SK-N-SH treated with all-trans-retinoic acid at 6 μM for 48 hours (cell line): ENCODE measurements at regions not wholly inside any gene's neighbourhood (a gene's known extent, or its start where the extent isn't known, plus 50 kb on each side); places are given as distances from the start of the nearest gene placed in this dataset.

Experiments
- ATAC-seq: fragments of 200-7000 bp; cut with Tn5 transposase; 3 replicates; pipeline ENCODE4 v1.9.1; 2020; ENCODE audit warnings: mild to moderate bottlenecking, moderate library complexity
- ESRRG ChIP-seq: fragments of 250-450 bp; sonication (Bioruptor Pico); IDR thresholded peaks from 2 replicates; pipeline ENCODE4 v1.6.1; 2021; ENCODE audit warnings: mild to moderate bottlenecking
- GLIS3 ChIP-seq: fragments of 250-450 bp; sonication (Bioruptor Pico); IDR thresholded peaks from 2 replicates; pipeline ENCODE4 v1.5.0; 2020; ENCODE audit warnings: mild to moderate bottlenecking, moderate library complexity
- ISL1 ChIP-seq: fragments of 250-450 bp; sonication (Bioruptor Pico); IDR thresholded peaks from 2 replicates; pipeline ENCODE4 v2.1.2; 2022; ENCODE audit warnings: mild to moderate bottlenecking, moderate library complexity
- PPARA ChIP-seq: fragments of 250-450 bp; sonication (Bioruptor Pico); IDR thresholded peaks from 2 replicates; pipeline ENCODE4 v1.5.0; 2020; ENCODE audit warnings: mild to moderate bottlenecking, borderline replicate concordance
- RARB ChIP-seq: fragments of 250-450 bp; sonication (Bioruptor Pico); IDR thresholded peaks from 2 replicates; pipeline ENCODE4 v1.8.0; 2021; ENCODE audit warnings: mild to moderate bottlenecking, moderate library complexity
- TCF4 ChIP-seq: fragments of 250-450 bp; sonication (Bioruptor Pico); IDR thresholded peaks from 2 replicates; pipeline ENCODE4 v1.8.0; 2021; ENCODE audit warnings: mild to moderate bottlenecking, moderate library complexity, borderline replicate concordance
- ZC3H10 ChIP-seq: fragments of 250-450 bp; sonication (Bioruptor Pico); IDR thresholded peaks from 2 replicates; pipeline ENCODE4 v1.5.1; 2021; ENCODE audit warnings: mild to moderate bottlenecking, moderate library complexity
- ZFP3 ChIP-seq: fragments of 250-450 bp; sonication (Bioruptor Pico); IDR thresholded peaks from 2 replicates; pipeline ENCODE4 v1.5.0; 2020; ENCODE audit warnings: mild to moderate bottlenecking, moderate library complexity
- ZFP30 ChIP-seq: fragments of 450-650 bp; formaldehyde crosslinking; IDR thresholded peaks from 2 replicates; pipeline ENCODE4 v1.5.0; 2022; ENCODE audit warnings: mild to moderate bottlenecking, moderate library complexity
- ZNF565 ChIP-seq: fragments of 450-650 bp; formaldehyde crosslinking; conservative IDR thresholded peaks from 2 replicates; pipeline ENCODE4 v1.5.0; 2020; ENCODE audit warnings: low read depth, mild to moderate bottlenecking, moderate library complexity
- ZNF70 ChIP-seq: fragments of 450-650 bp; formaldehyde crosslinking; IDR thresholded peaks from 2 replicates; pipeline ENCODE4 v1.5.0; 2020; ENCODE audit warnings: mild to moderate bottlenecking, moderate library complexity
- ZNF8 ChIP-seq: fragments of 450-650 bp; formaldehyde crosslinking; IDR thresholded peaks from 2 replicates; pipeline ENCODE4 v1.5.0; 2020; ENCODE audit warnings: mild to moderate bottlenecking, moderate library complexity
- TF ChIP-seq, protein P1 (sequence below): fragments of 250-450 bp; sonication (Bioruptor Pico); IDR thresholded peaks from 2 replicates; pipeline ENCODE4 v1.8.0; 2021; ENCODE audit warnings: low read depth, mild to moderate bottlenecking, moderate library complexity, borderline replicate concordance
- TF ChIP-seq, protein P2 (sequence below): fragments of 250-450 bp; sonication (Bioruptor Pico); IDR thresholded peaks from 2 replicates; pipeline ENCODE4 v1.5.1; 2021; ENCODE audit warnings: mild to moderate bottlenecking, moderate library complexity
- TF ChIP-seq, protein P3 (sequence below): fragments of 250-450 bp; sonication (Bioruptor Pico); IDR thresholded peaks from 2 replicates; pipeline ENCODE4 v1.5.1; 2020; ENCODE audit warnings: low read depth, mild to moderate bottlenecking, moderate library complexity
- TF ChIP-seq, protein P4 (sequence below): fragments of 250-450 bp; sonication (Bioruptor Pico); IDR thresholded peaks from 2 replicates; pipeline ENCODE4 v1.8.0; 2020; ENCODE audit warnings: mild to moderate bottlenecking, moderate library complexity, borderline replicate concordance
- TF ChIP-seq, protein P5 (sequence below): fragments of 250-450 bp; sonication (Bioruptor Pico); IDR thresholded peaks from 2 replicates; pipeline ENCODE4 v1.5.0; 2020; ENCODE audit warnings: mild to moderate bottlenecking, moderate library complexity

DNA sequence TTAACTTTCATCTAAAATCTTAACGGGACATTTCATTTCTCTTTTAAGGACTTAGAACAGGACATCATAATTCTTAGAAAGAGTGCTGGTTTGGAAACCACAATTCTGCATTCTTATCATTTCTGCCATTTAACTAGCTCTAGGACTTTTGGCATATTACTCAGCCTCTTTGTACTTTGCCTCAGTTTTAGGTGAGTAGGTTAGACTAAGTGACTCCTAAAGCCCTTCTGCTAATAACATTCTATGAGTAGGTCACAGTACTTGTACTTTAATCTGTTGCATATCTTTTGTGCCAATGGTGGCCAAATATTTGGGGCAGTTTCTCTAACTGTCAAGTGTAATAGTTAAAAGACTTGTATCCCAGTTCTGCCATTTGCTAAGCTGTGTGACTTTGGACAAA lies 115.4 kb upstream of the NUDT6 start (continued):
- TF ChIP-seq, protein P1, sequence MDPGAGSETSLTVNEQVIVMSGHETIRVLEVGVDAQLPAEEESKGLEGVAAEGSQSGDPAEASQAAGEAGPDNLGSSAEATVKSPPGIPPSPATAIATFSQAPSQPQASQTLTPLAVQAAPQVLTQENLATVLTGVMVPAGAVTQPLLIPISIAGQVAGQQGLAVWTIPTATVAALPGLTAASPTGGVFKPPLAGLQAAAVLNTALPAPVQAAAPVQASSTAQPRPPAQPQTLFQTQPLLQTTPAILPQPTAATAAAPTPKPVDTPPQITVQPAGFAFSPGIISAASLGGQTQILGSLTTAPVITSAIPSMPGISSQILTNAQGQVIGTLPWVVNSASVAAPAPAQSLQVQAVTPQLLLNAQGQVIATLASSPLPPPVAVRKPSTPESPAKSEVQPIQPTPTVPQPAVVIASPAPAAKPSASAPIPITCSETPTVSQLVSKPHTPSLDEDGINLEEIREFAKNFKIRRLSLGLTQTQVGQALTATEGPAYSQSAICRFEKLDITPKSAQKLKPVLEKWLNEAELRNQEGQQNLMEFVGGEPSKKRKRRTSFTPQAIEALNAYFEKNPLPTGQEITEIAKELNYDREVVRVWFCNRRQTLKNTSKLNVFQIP = no peak
- TF ChIP-seq ESRRG (CRISPR knock-in tag) (no peak), ZFP3 (CRISPR knock-in tag) (no peak), TCF4 (CRISPR knock-in tag) (no peak), RARB (CRISPR knock-in tag) (no peak), PPARA (CRISPR knock-in tag) (no peak)
- TF ChIP-seq, protein P2, sequence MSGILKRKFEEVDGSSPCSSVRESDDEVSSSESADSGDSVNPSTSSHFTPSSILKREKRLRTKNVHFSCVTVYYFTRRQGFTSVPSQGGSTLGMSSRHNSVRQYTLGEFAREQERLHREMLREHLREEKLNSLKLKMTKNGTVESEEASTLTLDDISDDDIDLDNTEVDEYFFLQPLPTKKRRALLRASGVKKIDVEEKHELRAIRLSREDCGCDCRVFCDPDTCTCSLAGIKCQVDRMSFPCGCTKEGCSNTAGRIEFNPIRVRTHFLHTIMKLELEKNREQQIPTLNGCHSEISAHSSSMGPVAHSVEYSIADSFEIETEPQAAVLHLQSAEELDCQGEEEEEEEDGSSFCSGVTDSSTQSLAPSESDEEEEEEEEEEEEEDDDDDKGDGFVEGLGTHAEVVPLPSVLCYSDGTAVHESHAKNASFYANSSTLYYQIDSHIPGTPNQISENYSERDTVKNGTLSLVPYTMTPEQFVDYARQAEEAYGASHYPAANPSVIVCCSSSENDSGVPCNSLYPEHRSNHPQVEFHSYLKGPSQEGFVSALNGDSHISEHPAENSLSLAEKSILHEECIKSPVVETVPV = no peak
- TF ChIP-seq, all 23 proteins: peak for 0

DNA sequence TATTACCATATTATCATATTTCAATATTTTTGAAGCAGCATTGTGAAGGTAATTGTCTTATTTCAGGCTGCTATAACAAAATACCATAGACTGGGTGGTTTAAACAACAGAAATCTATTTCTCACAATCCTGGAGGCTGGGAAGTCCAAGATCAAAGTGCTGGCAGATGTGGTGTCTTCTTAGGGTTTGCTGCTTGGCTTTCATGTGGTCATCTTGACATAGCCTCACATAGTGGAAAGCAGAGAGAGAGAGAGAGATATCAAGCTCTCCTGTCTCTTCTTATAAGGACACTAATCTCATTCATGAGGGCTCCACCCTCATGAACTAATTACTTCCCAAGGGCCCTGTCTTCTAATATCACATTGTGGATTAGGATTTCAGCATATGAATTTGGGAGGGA lies 119.7 kb upstream of the NUDT6 start:
- TF ChIP-seq, protein P3, sequence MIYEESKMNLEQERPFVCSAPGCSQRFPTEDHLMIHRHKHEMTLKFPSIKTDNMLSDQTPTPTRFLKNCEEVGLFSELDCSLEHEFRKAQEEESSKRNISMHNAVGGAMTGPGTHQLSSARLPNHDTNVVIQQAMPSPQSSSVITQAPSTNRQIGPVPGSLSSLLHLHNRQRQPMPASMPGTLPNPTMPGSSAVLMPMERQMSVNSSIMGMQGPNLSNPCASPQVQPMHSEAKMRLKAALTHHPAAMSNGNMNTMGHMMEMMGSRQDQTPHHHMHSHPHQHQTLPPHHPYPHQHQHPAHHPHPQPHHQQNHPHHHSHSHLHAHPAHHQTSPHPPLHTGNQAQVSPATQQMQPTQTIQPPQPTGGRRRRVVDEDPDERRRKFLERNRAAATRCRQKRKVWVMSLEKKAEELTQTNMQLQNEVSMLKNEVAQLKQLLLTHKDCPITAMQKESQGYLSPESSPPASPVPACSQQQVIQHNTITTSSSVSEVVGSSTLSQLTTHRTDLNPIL = no peak
- no peak for TF ChIP-seq GLIS3 (CRISPR knock-in tag)
- TF ChIP-seq ZC3H10 (CRISPR knock-in tag) = no peak
- no peak for TF ChIP-seq RARB (CRISPR knock-in tag)
- no peak for TF ChIP-seq ZFP30 (CRISPR knock-in tag)
- TF ChIP-seq ISL1 (CRISPR knock-in tag) = no peak
- TF ChIP-seq ZFP3 (CRISPR knock-in tag) = no peak
- TF ChIP-seq, protein P4, sequence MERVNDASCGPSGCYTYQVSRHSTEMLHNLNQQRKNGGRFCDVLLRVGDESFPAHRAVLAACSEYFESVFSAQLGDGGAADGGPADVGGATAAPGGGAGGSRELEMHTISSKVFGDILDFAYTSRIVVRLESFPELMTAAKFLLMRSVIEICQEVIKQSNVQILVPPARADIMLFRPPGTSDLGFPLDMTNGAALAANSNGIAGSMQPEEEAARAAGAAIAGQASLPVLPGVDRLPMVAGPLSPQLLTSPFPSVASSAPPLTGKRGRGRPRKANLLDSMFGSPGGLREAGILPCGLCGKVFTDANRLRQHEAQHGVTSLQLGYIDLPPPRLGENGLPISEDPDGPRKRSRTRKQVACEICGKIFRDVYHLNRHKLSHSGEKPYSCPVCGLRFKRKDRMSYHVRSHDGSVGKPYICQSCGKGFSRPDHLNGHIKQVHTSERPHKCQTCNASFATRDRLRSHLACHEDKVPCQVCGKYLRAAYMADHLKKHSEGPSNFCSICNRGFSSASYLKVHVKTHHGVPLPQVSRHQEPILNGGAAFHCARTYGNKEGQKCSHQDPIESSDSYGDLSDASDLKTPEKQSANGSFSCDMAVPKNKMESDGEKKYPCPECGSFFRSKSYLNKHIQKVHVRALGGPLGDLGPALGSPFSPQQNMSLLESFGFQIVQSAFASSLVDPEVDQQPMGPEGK (CRISPR knock-in tag) = no peak
- TF ChIP-seq ZNF70 (CRISPR knock-in tag) = no peak
- no peak for TF ChIP-seq ZNF8 (CRISPR knock-in tag)
- ATAC-seq = no peak

DNA sequence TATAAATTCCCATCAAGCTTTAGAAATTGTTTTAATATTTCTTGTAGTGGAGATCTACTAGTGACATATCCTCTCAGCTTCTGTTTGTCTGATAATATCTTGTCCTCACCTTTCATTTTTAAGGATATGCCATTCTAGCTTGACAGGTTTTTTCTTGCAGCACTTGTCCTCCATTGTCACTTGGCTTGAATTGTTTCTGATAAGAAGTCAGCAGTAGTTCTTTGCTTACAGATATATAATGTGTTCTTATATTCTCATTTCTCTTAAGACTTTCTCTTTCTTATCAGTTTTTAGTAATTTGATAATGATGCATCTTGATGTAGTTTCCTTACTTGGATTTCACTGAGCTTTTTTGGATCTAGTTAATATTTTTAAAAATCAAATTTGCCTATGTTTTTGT lies 120.6 kb upstream of the NUDT6 start:
- no peak for ATAC-seq
- TF ChIP-seq, protein P3 = no peak
- no peak for TF ChIP-seq ZNF8 (CRISPR knock-in tag)
- TF ChIP-seq ESRRG (CRISPR knock-in tag) = no peak

DNA sequence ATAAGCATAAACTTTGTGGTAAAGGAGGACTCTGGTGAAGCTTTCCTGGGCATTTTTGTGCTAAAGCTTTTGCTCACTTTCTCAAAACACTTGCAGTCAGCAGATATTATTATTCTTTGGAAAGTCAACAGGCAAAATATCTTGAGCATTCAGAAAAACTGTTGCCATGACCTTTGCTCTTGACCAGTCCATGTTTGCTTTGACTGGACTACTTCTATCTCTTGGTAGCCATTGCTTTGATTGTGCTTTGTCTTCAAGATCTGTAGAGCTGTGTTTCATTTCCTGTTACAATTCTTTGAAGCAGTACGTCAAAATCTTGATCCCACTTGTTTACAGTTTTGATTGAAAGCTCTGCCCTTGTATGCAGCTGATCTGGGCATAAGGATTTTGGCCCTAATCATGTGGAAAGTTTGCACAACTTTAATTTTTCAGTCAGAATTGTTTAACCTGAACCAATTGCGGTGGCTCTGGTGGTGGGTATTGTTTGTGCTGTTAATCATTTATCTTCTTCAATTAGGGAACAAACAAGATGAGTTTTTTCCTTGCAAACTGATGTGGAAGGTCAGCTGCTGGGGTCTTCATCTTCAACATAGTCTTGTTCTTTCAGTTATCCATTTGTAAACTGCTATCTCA lies 121.5 kb upstream of the NUDT6 start:
- no peak for ATAC-seq
- TF ChIP-seq, protein P5, sequence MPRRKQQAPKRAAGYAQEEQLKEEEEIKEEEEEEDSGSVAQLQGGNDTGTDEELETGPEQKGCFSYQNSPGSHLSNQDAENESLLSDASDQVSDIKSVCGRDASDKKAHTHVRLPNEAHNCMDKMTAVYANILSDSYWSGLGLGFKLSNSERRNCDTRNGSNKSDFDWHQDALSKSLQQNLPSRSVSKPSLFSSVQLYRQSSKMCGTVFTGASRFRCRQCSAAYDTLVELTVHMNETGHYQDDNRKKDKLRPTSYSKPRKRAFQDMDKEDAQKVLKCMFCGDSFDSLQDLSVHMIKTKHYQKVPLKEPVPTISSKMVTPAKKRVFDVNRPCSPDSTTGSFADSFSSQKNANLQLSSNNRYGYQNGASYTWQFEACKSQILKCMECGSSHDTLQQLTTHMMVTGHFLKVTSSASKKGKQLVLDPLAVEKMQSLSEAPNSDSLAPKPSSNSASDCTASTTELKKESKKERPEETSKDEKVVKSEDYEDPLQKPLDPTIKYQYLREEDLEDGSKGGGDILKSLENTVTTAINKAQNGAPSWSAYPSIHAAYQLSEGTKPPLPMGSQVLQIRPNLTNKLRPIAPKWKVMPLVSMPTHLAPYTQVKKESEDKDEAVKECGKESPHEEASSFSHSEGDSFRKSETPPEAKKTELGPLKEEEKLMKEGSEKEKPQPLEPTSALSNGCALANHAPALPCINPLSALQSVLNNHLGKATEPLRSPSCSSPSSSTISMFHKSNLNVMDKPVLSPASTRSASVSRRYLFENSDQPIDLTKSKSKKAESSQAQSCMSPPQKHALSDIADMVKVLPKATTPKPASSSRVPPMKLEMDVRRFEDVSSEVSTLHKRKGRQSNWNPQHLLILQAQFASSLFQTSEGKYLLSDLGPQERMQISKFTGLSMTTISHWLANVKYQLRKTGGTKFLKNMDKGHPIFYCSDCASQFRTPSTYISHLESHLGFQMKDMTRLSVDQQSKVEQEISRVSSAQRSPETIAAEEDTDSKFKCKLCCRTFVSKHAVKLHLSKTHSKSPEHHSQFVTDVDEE (CRISPR knock-in tag) = no peak
- TF ChIP-seq ZFP3 (CRISPR knock-in tag) (no peak), TCF4 (CRISPR knock-in tag) (no peak), RARB (CRISPR knock-in tag) (no peak), ISL1 (CRISPR knock-in tag) (no peak), ESRRG (CRISPR knock-in tag) (no peak), ZNF565 (CRISPR knock-in tag) (no peak)
- TF ChIP-seq, protein P3 = no peak
- TF ChIP-seq, protein P1 = no peak
- TF ChIP-seq, protein P4 (CRISPR knock-in tag) = no peak
